ENCODE measurements at regions not wholly inside any gene's neighbourhood (a gene's known extent, or its start where the extent isn't known, plus 50 kb on each side); places are given as distances from the start of the nearest gene placed in this dataset.

GRCh38 chr4:99729186-99729585, 71.6 kb upstream of the C4orf54 start:
- H3K4me3 ChIP-seq (ENCODE audit: low read depth, low read length): no peak overlapping the region
- no peak for TF ChIP-seq CTCF (IDR thresholded peaks at IDR 0.05; ENCODE audit: insufficient read depth, low read depth, low read length, missing control alignments)
- DNase-seq (ENCODE audit: low read depth): no peak

GRCh38 chr4:99724067-99724466, 66.4 kb upstream of the C4orf54 start:
- H3K4me3 ChIP-seq (ENCODE audit: low read depth, low read length): no peak overlapping the region
- no peak for TF ChIP-seq CTCF (IDR thresholded peaks at IDR 0.05; ENCODE audit: insufficient read depth, low read depth, low read length, missing control alignments)
- no peak for DNase-seq (ENCODE audit: low read depth)

- no peak for DNase-seq (ENCODE audit: low read depth)
- no peak overlapping the region for H3K4me3 ChIP-seq (ENCODE audit: low read depth, low read length)
- TF ChIP-seq CTCF (IDR thresholded peaks at IDR 0.05; ENCODE audit: insufficient read depth, low read depth, low read length, missing control alignments): no peak
These were observed 66.0 kb upstream of the C4orf54 start for GRCh38 chr4:99723612-99724011.

GRCh38 chr4:99722725-99723124, 65.1 kb upstream of the C4orf54 start:
- no peak for TF ChIP-seq CTCF (IDR thresholded peaks at IDR 0.05; ENCODE audit: insufficient read depth, low read depth, low read length, missing control alignments)
- DNase-seq (ENCODE audit: low read depth): no peak
- H3K4me3 ChIP-seq (ENCODE audit: low read depth, low read length): no peak overlapping the region

- DNase-seq (ENCODE audit: low read depth): no peak
- no peak overlapping the region for H3K4me3 ChIP-seq (ENCODE audit: low read depth, low read length)
- no peak for TF ChIP-seq CTCF (IDR thresholded peaks at IDR 0.05; ENCODE audit: insufficient read depth, low read depth, low read length, missing control alignments)
These were observed 64.4 kb upstream of the C4orf54 start for GRCh38 chr4:99722006-99722405.

- no peak for TF ChIP-seq CTCF (IDR thresholded peaks at IDR 0.05; ENCODE audit: insufficient read depth, low read depth, low read length, missing control alignments)
- no peak overlapping the region for H3K4me3 ChIP-seq (ENCODE audit: low read depth, low read length)
- no peak for DNase-seq (ENCODE audit: low read depth)
These were observed 62.6 kb upstream of the C4orf54 start for GRCh38 chr4:99720206-99720605.

- TF ChIP-seq CTCF (IDR thresholded peaks at IDR 0.05; ENCODE audit: insufficient read depth, low read depth, low read length, missing control alignments): no peak
- no peak for DNase-seq (ENCODE audit: low read depth)
- H3K4me3 ChIP-seq (ENCODE audit: low read depth, low read length): no peak overlapping the region
These were observed 59.4 kb upstream of the C4orf54 start for GRCh38 chr4:99716996-99717395.
